Calu3 (cell line): ENCODE measurements at regions not wholly inside any gene's neighbourhood (a gene's known extent, or its start where the extent isn't known, plus 50 kb on each side); places are given as distances from the start of the nearest gene placed in this dataset.

Experiments
- BruUV-seq: library from RNA; stranded (reverse); fragments of 400-500 nt; replicated peaks from 2 replicates; lab custom pipeline; 2021; lab: Mats Ljungman, UMichigan
- CTCF ChIA-PET: fragments of 300-600 bp; sonication (Branson Sonifier 250); formaldehyde crosslinking; loops from one replicate; lab custom pipeline; 2022; ENCODE audit warnings: antibody characterized with exemption; lab: Charles Lee
- DNase-seq: peaks from one replicate; pipeline ENCODE4 v3.0.0; 2022
- H3K27ac Mint-ChIP-seq: one replicate; pipeline ENCODE4 v1.8.0; 2022; ENCODE audit warnings: mixed read lengths; ENCODE audit not compliant: unreplicated experiment
- H3K27me3 Mint-ChIP-seq: one replicate; pipeline ENCODE4 v1.8.0; 2022; ENCODE audit warnings: mixed read lengths; ENCODE audit not compliant: unreplicated experiment
- H3K36me3 Mint-ChIP-seq: one replicate; pipeline ENCODE4 v1.8.0; 2022; ENCODE audit warnings: mild to moderate bottlenecking, moderate library complexity, mixed read lengths; ENCODE audit not compliant: insufficient read depth, unreplicated experiment
- H3K4me1 Mint-ChIP-seq: one replicate; pipeline ENCODE4 v1.8.0; 2022; ENCODE audit warnings: mild to moderate bottlenecking, low read depth, mixed read lengths; ENCODE audit not compliant: unreplicated experiment
- H3K4me3 Mint-ChIP-seq: one replicate; pipeline ENCODE4 v1.8.0; 2022; ENCODE audit warnings: mild to moderate bottlenecking, low read depth, moderate library complexity, mixed read lengths; ENCODE audit not compliant: unreplicated experiment
- H3K9me3 Mint-ChIP-seq: one replicate; pipeline ENCODE4 v1.8.0; 2022; ENCODE audit warnings: low read depth, mixed read lengths; ENCODE audit not compliant: unreplicated experiment
- CTCF ChIP-seq: fragments of 200-600 bp; IDR thresholded peaks from one replicate; pipeline ENCODE4 v1.8.0; 2022; ENCODE audit warnings: antibody characterized with exemption; ENCODE audit not compliant: unreplicated experiment
- intact Hi-C: fragments of 100-400 bp; cut with micrococcal nuclease; formaldehyde crosslinking; loops from one replicate; pipeline ENCODE4 v1.10.0; 2022; ENCODE audit not compliant: unreplicated experiment

DNA sequence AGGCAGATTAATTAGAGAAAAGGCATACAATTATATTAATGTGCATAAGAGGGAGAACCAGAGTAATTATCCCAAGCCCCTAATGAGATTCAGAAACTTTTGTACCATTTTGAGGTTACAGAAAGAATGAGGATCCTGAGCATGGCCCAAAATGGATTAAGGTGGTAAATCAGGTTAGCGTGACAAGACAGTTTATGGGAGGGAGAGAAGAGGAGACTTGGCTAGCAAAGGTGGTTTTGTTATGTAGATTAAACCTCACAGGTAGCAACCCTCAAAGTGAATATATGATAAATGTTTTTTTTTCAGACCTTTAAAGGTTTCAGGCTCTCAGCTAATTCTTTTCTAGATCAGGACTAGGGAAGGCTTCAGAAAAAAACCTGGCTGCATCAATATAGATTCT is 781.8 kb downstream of the FAM133A start:
- H3K27ac Mint-ChIP-seq = no peak overlapping the region
- no peak for DNase-seq
- H3K36me3 Mint-ChIP-seq = no peaks in the 10 kb centered on the region
- H3K4me3 Mint-ChIP-seq = no peak overlapping the region
- no peaks in the 10 kb centered on the region for H3K9me3 Mint-ChIP-seq
- TF ChIP-seq CTCF = no peak
- intact Hi-C loops = no loop called here
- CTCF ChIA-PET = no interaction called here
- no TSS peak for BruUV-seq
- H3K4me1 Mint-ChIP-seq = no peaks in the 10 kb centered on the region
- H3K27me3 Mint-ChIP-seq = no peaks in the 10 kb centered on the region

GRCh38 chrX:94492541-94492940 is 818.5 kb downstream of the FAM133A start:
- no peak for TF ChIP-seq CTCF
- no peaks in the 10 kb centered on the region for H3K9me3 Mint-ChIP-seq
- intact Hi-C loops = no loop called here
- DNase-seq = no peak
- no peaks in the 10 kb centered on the region for H3K4me1 Mint-ChIP-seq
- H3K27me3 Mint-ChIP-seq = no peaks in the 10 kb centered on the region
- no peak overlapping the region for H3K27ac Mint-ChIP-seq
- H3K4me3 Mint-ChIP-seq = no peak overlapping the region
- BruUV-seq = no TSS peak
- CTCF ChIA-PET = no interaction called here
- no peaks in the 10 kb centered on the region for H3K36me3 Mint-ChIP-seq

GRCh38 chrX:94493405-94493804 is 819.4 kb downstream of the FAM133A start:
- H3K4me3 Mint-ChIP-seq = no peak overlapping the region
- CTCF ChIA-PET = no interaction called here
- no peak overlapping the region for H3K27ac Mint-ChIP-seq
- DNase-seq = no peak
- no peaks in the 10 kb centered on the region for H3K27me3 Mint-ChIP-seq
- TF ChIP-seq CTCF = no peak
- H3K4me1 Mint-ChIP-seq = no peaks in the 10 kb centered on the region
- H3K9me3 Mint-ChIP-seq = no peaks in the 10 kb centered on the region
- intact Hi-C loops = no loop called here
- H3K36me3 Mint-ChIP-seq = no peaks in the 10 kb centered on the region
- BruUV-seq = no TSS peak

- no TSS peak for BruUV-seq
- no peak overlapping the region for H3K27ac Mint-ChIP-seq
- H3K36me3 Mint-ChIP-seq = no peaks in the 10 kb centered on the region
- intact Hi-C loops = no loop called here
- H3K4me3 Mint-ChIP-seq = no peak overlapping the region
- CTCF ChIA-PET = no interaction called here
- H3K4me1 Mint-ChIP-seq = no peaks in the 10 kb centered on the region
- H3K9me3 Mint-ChIP-seq = no peaks in the 10 kb centered on the region
- DNase-seq = no peak
- H3K27me3 Mint-ChIP-seq = no peaks in the 10 kb centered on the region
- no peak for TF ChIP-seq CTCF
Measured at GRCh38 chrX:94511564-94511963, 837.6 kb downstream of the FAM133A start.
